Upper lobe of right lung (tissue), 1 donor: ENCODE measurements at regions not wholly inside any gene's neighbourhood (a gene's known extent, or its start where the extent isn't known, plus 50 kb on each side); places are given as distances from the start of the nearest gene placed in this dataset.

Source experiments
- ATAC-seq: fragments of 200-7000 bp; cut with Tn5 transposase; one replicate; pipeline ENCODE4 v1.9.1; 2020; ENCODE audit warnings: mild to moderate bottlenecking, moderate library complexity
- DNase-seq: peaks from one replicate; pipeline ENCODE4 v3.0.0-alpha.2; 2020
- H3K27ac ChIP-seq: fragments of 200-600 bp; one replicate; pipeline ENCODE4 v1.8.0; 2022
- H3K27me3 ChIP-seq: fragments of 200-600 bp; one replicate; pipeline ENCODE4 v1.8.0; 2022; ENCODE audit warnings: mild to moderate bottlenecking
- H3K36me3 ChIP-seq: fragments of 200-600 bp; one replicate; pipeline ENCODE4 v1.8.0; 2022
- H3K4me1 ChIP-seq: fragments of 200-600 bp; one replicate; pipeline ENCODE4 v1.8.0; 2022
- H3K4me3 ChIP-seq: fragments of 200-600 bp; one replicate; pipeline ENCODE4 v1.8.0; 2022; ENCODE audit warnings: mild to moderate bottlenecking
- H3K9me3 ChIP-seq: fragments of 200-600 bp; one replicate; pipeline ENCODE4 v1.8.0; 2022
- CTCF ChIP-seq: fragments of 200-600 bp; IDR thresholded peaks from one replicate; pipeline ENCODE4 v1.8.0; 2022; ENCODE audit warnings: antibody characterized with exemption
- intact Hi-C: fragments of 100-400 bp; cut with DNase I; formaldehyde crosslinking; loops from one replicate; pipeline ENCODE4 v1.11.0; 2022
- donor health status: DM: no; HTN: yes; CAD: no; lungs with severe emphysema.

GRCh38 chr6:56714273-56714672 is 71.6 kb upstream of the DST start:
- intact Hi-C loops, result no loop called here
- TF ChIP-seq CTCF, result no peak
- H3K4me3 ChIP-seq, result no peak overlapping the region
- DNase-seq (no peak), ATAC-seq (no peak)
- no peaks in the 10 kb centered on the region for H3K27me3 ChIP-seq
- H3K4me1 ChIP-seq, result peaks cover 10% of the 10 kb centered on the region
- H3K36me3 ChIP-seq, result no peaks in the 10 kb centered on the region
- H3K27ac ChIP-seq, result no peak overlapping the region
- no peaks in the 10 kb centered on the region for H3K9me3 ChIP-seq

- Histone ChIP-seq H3K36me3 (no peaks in the 10 kb centered on the region), H3K9me3 (no peaks in the 10 kb centered on the region), H3K4me3 (no peak overlapping the region), H3K27ac (no peak overlapping the region), H3K4me1 (peaks cover 10% of the 10 kb centered on the region), H3K27me3 (no peaks in the 10 kb centered on the region)
- intact Hi-C loops, result no loop called here
- TF ChIP-seq CTCF, result no peak
- ATAC-seq (peak; percentile 90), DNase-seq (no peak)
Observed at GRCh38 chr6:56713254-56713672, 70.6 kb upstream of the DST start.

GRCh38 chr6:56710967-56711366 is 68.3 kb upstream of the DST start:
- intact Hi-C loops, result no loop called here
- ATAC-seq, result no peak

GRCh38 chr6:56709650-56710049 is 67.0 kb upstream of the DST start:
- Histone ChIP-seq H3K27me3 (no peaks in the 10 kb centered on the region), H3K9me3 (no peaks in the 10 kb centered on the region), H3K4me1 (no peaks in the 10 kb centered on the region), H3K27ac (no peak overlapping the region), H3K36me3 (no peaks in the 10 kb centered on the region), H3K4me3 (no peak overlapping the region)
- ATAC-seq, result no peak
- no peak for DNase-seq
- no peak for TF ChIP-seq CTCF
- intact Hi-C loops, result no loop called here

More at GRCh38 chr6:56710967-56711366, 68.3 kb upstream of the DST start:
- no peaks in the 10 kb centered on the region for H3K36me3 ChIP-seq
- no peaks in the 10 kb centered on the region for H3K27me3 ChIP-seq
- peaks cover 10% of the 10 kb centered on the region for H3K4me1 ChIP-seq
- no peak overlapping the region for H3K27ac ChIP-seq
- no peak overlapping the region for H3K4me3 ChIP-seq
- DNase-seq, result no peak
- TF ChIP-seq CTCF, result no peak
- no peaks in the 10 kb centered on the region for H3K9me3 ChIP-seq

GRCh38 chr6:56708810-56709597 is 66.3 kb upstream of the DST start:
- no peak overlapping the region for H3K4me3 ChIP-seq
- no peaks in the 10 kb centered on the region for H3K36me3 ChIP-seq
- peak overlapping the region; percentile 20 for H3K27ac ChIP-seq
- H3K9me3 ChIP-seq, result no peaks in the 10 kb centered on the region
- H3K4me1 ChIP-seq, result no peaks in the 10 kb centered on the region
- peak; percentile 69 for TF ChIP-seq CTCF
- no peak for DNase-seq
- no peaks in the 10 kb centered on the region for H3K27me3 ChIP-seq
- peak; percentile 60 for ATAC-seq
- intact Hi-C loops, result no loop called here
